HEK293 (cell line): ENCODE measurements at regions not wholly inside any gene's neighbourhood (a gene's known extent, or its start where the extent isn't known, plus 50 kb on each side); places are given as distances from the start of the nearest gene placed in this dataset.

Experiments used
- CTCF ChIA-PET: fragments of 350-600 bp; formaldehyde crosslinking; extraction: SDS; loops from one replicate; lab custom pipeline; 2021; ENCODE audit warnings: antibody characterized with exemption; lab: Yijun Ruan, JAX
- POLR2A ChIA-PET: fragments of 300-600 bp; formaldehyde crosslinking; extraction: SDS; loops from one replicate; lab custom pipeline; 2020; ENCODE audit warnings: antibody characterized with exemption, inconsistent platforms; lab: Yijun Ruan, JAX
- H3K27ac ChIP-seq: fragments of 200-500 bp; sonication (Bioruptor generic); 2 replicates; pipeline ENCODE4 v1.5.1; 2014; ENCODE audit warnings: low read depth, low read length, control low read depth, inconsistent platforms; ENCODE audit errors: extremely low read depth
- H3K36me3 ChIP-seq, 2 experiments: fragments of 200-500 bp in 1 of 2; sonication (Bioruptor generic) in 1 of 2; 1 replicate in 1 of 2; 2 replicates in 1 of 2; pipeline ENCODE4 v1.5.1; 2014 to 2017; ENCODE audit warnings: inconsistent platforms in 2 of 2, low read length in 2 of 2; ENCODE audit not compliant: control insufficient read depth in 2 of 2, insufficient read depth in 1 of 2
- H3K4me1 ChIP-seq: fragments of 200-500 bp; sonication (Bioruptor generic); 2 replicates; pipeline ENCODE4 v1.5.1; 2014; ENCODE audit warnings: mild to moderate bottlenecking, low read length, inconsistent platforms; ENCODE audit not compliant: control insufficient read depth, insufficient read depth
- H3K4me3 ChIP-seq: 2 replicates; pipeline ENCODE4 v1.5.1; 2011; ENCODE audit warnings: low read depth, mild to moderate bottlenecking, control low read depth, low read length, moderate library complexity
- H3K9me3 ChIP-seq: fragments of 200-500 bp; sonication (Bioruptor generic); 2 replicates; pipeline ENCODE4 v1.5.1; 2014; ENCODE audit warnings: low read depth, low read length, inconsistent platforms; ENCODE audit not compliant: control insufficient read depth, insufficient read depth
- BCL11A ChIP-seq: fragments of 450-650 bp; formaldehyde crosslinking; IDR thresholded peaks from 2 replicates; pipeline ENCODE4 v1.5.1; 2016; ENCODE audit warnings: low read depth, missing biosample characterization, missing genetic modification characterization
- MYNN ChIP-seq: fragments of 450-650 bp; formaldehyde crosslinking; IDR thresholded peaks from 2 replicates; pipeline ENCODE4 v1.5.1; 2016; ENCODE audit warnings: missing biosample characterization, missing genetic modification characterization, borderline replicate concordance
- RBAK ChIP-seq: fragments of 450-650 bp; formaldehyde crosslinking; IDR thresholded peaks from 2 replicates; pipeline ENCODE4 v1.5.1; 2016; ENCODE audit warnings: missing biosample characterization, missing genetic modification characterization
- SCRT2 ChIP-seq: fragments of 450-650 bp; formaldehyde crosslinking; IDR thresholded peaks from 2 replicates; pipeline ENCODE4 v1.5.1; 2016; ENCODE audit warnings: missing biosample characterization, missing genetic modification characterization
- SETDB1 ChIP-seq: IDR thresholded peaks from one replicate; pipeline ENCODE4 v1.6.1; 2017; ENCODE audit warnings: mild to moderate bottlenecking, low read length, moderate library complexity, mixed read lengths; ENCODE audit not compliant: insufficient read length
- YY1 ChIP-seq: fragments of 450-650 bp; formaldehyde crosslinking; IDR thresholded peaks from 2 replicates; pipeline ENCODE4 v1.5.1; 2018; ENCODE audit warnings: missing biosample characterization, missing genetic modification characterization
- ZBTB20 ChIP-seq: fragments of 450-650 bp; formaldehyde crosslinking; IDR thresholded peaks from 2 replicates; pipeline ENCODE4 v1.5.1; 2016; ENCODE audit warnings: missing biosample characterization, missing genetic modification characterization
- ZFP69B ChIP-seq: fragments of 450-650 bp; formaldehyde crosslinking; IDR thresholded peaks from 2 replicates; pipeline ENCODE4 v1.5.1; 2016; ENCODE audit warnings: missing biosample characterization, missing genetic modification characterization
- ZNF211 ChIP-seq: fragments of 450-650 bp; formaldehyde crosslinking; IDR thresholded peaks from 2 replicates; pipeline ENCODE4 v1.5.1; 2016; ENCODE audit warnings: low read depth, missing biosample characterization, missing genetic modification characterization
- ZNF274 ChIP-seq, 2 experiments: fragments of 200-500 bp in 1 of 2; fragments of 450-650 bp in 1 of 2; sonication (Bioruptor generic) in 1 of 2; formaldehyde crosslinking in 1 of 2; IDR thresholded peaks; 2 replicates each; pipeline versions ENCODE4 v1.5.1 to v1.6.1; 2014 to 2016; ENCODE audit warnings: borderline replicate concordance in 1 of 2, inconsistent platforms in 1 of 2, low read length in 1 of 2, missing biosample characterization in 1 of 2, missing genetic modification characterization in 1 of 2
- ZNF292 ChIP-seq: fragments of 450-650 bp; formaldehyde crosslinking; IDR thresholded peaks from 2 replicates; pipeline ENCODE4 v1.5.1; 2016; ENCODE audit warnings: low read depth, missing biosample characterization, missing genetic modification characterization, borderline replicate concordance
- ZNF394 ChIP-seq: fragments of 450-650 bp; formaldehyde crosslinking; IDR thresholded peaks from 2 replicates; pipeline ENCODE4 v1.5.1; 2016; ENCODE audit warnings: missing biosample characterization, missing genetic modification characterization, mild to moderate bottlenecking, moderate library complexity, borderline replicate concordance
- ZNF423 ChIP-seq: fragments of 450-650 bp; formaldehyde crosslinking; IDR thresholded peaks from 2 replicates; pipeline ENCODE4 v1.5.1; 2016; ENCODE audit warnings: missing biosample characterization, missing genetic modification characterization
- ZNF473 ChIP-seq: fragments of 450-650 bp; formaldehyde crosslinking; IDR thresholded peaks from 2 replicates; pipeline ENCODE4 v1.5.1; 2017; ENCODE audit warnings: missing biosample characterization, missing genetic modification characterization
- ZNF560 ChIP-seq: fragments of 450-650 bp; formaldehyde crosslinking; IDR thresholded peaks from 2 replicates; pipeline ENCODE4 v1.5.1; 2017; ENCODE audit warnings: missing biosample characterization, missing genetic modification characterization, borderline replicate concordance
- ZNF610 ChIP-seq: fragments of 450-650 bp; formaldehyde crosslinking; IDR thresholded peaks from 2 replicates; pipeline ENCODE4 v1.5.1; 2016; ENCODE audit warnings: missing biosample characterization, missing genetic modification characterization, borderline replicate concordance
- ZNF660 ChIP-seq: fragments of 450-650 bp; IDR thresholded peaks from 2 replicates; pipeline ENCODE4 v1.5.1; 2018; ENCODE audit warnings: missing biosample characterization, mild to moderate bottlenecking, missing genetic modification characterization
- ZNF701 ChIP-seq: fragments of 450-650 bp; formaldehyde crosslinking; IDR thresholded peaks from 2 replicates; pipeline ENCODE4 v1.5.1; 2016; ENCODE audit warnings: missing biosample characterization, missing genetic modification characterization
- ZXDB ChIP-seq: fragments of 450-650 bp; formaldehyde crosslinking; IDR thresholded peaks from 2 replicates; pipeline ENCODE4 v1.5.1; 2016; ENCODE audit warnings: missing biosample characterization, missing genetic modification characterization
- TF ChIP-seq, protein P1 (sequence below): fragments of 450-650 bp; formaldehyde crosslinking; IDR thresholded peaks from 2 replicates; pipeline ENCODE4 v1.5.1; 2016; ENCODE audit warnings: missing biosample characterization, missing genetic modification characterization
- TF ChIP-seq, protein P2 (sequence below): fragments of 450-650 bp; formaldehyde crosslinking; IDR thresholded peaks from 2 replicates; pipeline ENCODE4 v1.5.1; 2016; ENCODE audit warnings: missing biosample characterization, missing genetic modification characterization
- TF ChIP-seq, protein P3 (sequence below): fragments of 450-650 bp; formaldehyde crosslinking; IDR thresholded peaks from 2 replicates; pipeline ENCODE4; 2016; ENCODE audit warnings: missing biosample characterization, missing genetic modification characterization
- TF ChIP-seq, protein P4 (sequence below): fragments of 450-650 bp; formaldehyde crosslinking; IDR thresholded peaks from 2 replicates; pipeline ENCODE4 v1.5.1; 2016; ENCODE audit warnings: missing biosample characterization, missing genetic modification characterization

DNA sequence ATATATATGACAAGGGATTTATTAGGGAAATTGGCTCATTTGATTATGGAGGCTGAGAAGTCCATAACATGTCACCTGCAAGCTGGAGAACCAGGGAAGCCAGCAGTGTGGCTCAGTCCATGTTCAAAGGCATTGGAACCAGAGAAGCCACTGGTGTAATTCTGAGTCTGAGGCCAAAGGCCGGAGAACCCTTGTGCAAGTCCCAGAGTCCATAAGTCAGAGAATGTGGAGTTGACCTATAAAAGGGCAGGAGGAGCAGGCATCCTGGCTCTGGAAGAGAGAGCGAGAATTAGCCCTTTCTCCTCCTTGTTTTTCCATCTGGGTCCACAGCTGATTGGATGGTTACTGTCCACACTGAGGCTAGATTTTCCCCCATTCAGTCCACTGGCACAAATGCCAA, 319.8 kb downstream of the IGSF11 start (continued):
- TF ChIP-seq ZFP69B (tag by site-specific recombination): no peak
- TF ChIP-seq ZNF394: no peak
- no peak for TF ChIP-seq ZBTB20
- no peak for TF ChIP-seq RBAK (tag by site-specific recombination)

DNA sequence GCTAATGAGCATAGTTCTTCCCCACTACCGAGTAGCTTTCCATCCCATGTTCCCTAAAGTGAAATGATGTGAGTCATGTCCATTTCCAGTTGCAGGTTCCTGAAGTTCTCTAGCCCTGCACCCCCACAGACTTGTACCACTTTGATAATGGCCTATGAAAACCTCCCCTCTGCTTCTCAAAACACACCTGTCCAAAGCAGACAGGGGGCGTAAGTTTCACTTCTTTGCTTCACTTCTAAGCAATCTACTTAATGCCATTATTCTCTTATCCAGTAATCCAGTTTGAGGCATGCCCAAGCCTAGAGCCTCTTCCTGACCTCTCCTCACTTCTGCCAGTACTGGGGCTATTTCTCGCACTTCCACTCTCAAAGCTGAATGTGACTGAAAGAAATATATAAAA, 305.1 kb downstream of the IGSF11 start:
- no peaks in the 10 kb centered on the region for H3K9me3 ChIP-seq
- TF ChIP-seq ZNF560 (no peak), ZNF660 (tag by site-specific recombination) (no peak), YY1 (tag by site-specific recombination) (no peak), ZXDB (no peak), ZNF473 (tag by site-specific recombination) (no peak), MYNN (tag by site-specific recombination) (no peak), ZNF211 (no peak), ZNF423 (tag by site-specific recombination) (no peak), ZNF701 (tag by site-specific recombination) (no peak), BCL11A (no peak)
- TF ChIP-seq, protein P1, sequence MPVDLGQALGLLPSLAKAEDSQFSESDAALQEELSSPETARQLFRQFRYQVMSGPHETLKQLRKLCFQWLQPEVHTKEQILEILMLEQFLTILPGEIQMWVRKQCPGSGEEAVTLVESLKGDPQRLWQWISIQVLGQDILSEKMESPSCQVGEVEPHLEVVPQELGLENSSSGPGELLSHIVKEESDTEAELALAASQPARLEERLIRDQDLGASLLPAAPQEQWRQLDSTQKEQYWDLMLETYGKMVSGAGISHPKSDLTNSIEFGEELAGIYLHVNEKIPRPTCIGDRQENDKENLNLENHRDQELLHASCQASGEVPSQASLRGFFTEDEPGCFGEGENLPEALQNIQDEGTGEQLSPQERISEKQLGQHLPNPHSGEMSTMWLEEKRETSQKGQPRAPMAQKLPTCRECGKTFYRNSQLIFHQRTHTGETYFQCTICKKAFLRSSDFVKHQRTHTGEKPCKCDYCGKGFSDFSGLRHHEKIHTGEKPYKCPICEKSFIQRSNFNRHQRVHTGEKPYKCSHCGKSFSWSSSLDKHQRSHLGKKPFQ (tag by site-specific recombination): no peak
- TF ChIP-seq, protein P2, sequence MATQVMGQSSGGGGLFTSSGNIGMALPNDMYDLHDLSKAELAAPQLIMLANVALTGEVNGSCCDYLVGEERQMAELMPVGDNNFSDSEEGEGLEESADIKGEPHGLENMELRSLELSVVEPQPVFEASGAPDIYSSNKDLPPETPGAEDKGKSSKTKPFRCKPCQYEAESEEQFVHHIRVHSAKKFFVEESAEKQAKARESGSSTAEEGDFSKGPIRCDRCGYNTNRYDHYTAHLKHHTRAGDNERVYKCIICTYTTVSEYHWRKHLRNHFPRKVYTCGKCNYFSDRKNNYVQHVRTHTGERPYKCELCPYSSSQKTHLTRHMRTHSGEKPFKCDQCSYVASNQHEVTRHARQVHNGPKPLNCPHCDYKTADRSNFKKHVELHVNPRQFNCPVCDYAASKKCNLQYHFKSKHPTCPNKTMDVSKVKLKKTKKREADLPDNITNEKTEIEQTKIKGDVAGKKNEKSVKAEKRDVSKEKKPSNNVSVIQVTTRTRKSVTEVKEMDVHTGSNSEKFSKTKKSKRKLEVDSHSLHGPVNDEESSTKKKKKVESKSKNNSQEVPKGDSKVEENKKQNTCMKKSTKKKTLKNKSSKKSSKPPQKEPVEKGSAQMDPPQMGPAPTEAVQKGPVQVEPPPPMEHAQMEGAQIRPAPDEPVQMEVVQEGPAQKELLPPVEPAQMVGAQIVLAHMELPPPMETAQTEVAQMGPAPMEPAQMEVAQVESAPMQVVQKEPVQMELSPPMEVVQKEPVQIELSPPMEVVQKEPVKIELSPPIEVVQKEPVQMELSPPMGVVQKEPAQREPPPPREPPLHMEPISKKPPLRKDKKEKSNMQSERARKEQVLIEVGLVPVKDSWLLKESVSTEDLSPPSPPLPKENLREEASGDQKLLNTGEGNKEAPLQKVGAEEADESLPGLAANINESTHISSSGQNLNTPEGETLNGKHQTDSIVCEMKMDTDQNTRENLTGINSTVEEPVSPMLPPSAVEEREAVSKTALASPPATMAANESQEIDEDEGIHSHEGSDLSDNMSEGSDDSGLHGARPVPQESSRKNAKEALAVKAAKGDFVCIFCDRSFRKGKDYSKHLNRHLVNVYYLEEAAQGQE (tag by site-specific recombination): no peak
- TF ChIP-seq, protein P3, sequence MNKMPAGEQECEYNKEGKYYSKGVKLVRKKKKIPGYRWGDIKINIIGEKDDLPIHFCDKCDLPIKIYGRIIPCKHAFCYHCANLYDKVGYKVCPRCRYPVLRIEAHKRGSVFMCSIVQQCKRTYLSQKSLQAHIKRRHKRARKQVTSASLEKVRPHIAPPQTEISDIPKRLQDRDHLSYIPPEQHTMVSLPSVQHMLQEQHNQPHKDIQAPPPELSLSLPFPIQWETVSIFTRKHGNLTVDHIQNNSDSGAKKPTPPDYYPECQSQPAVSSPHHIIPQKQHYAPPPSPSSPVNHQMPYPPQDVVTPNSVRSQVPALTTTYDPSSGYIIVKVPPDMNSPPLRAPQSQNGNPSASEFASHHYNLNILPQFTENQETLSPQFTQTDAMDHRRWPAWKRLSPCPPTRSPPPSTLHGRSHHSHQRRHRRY (tag by site-specific recombination): no peak
- POLR2A ChIA-PET: no interaction called here
- no peaks in the 10 kb centered on the region for H3K4me1 ChIP-seq
- no peaks in the 10 kb centered on the region for H3K36me3 ChIP-seq
- no peak overlapping the region for H3K4me3 ChIP-seq
- CTCF ChIA-PET: interaction anchor here (0.6 to 0.9 kb wide), 3 partner anchors 88 to 1299 kb away, joined by 3 to 4 read pairs (median 3); no protein-coding TSS in a partner anchor
- H3K27ac ChIP-seq: no peak overlapping the region

DNA sequence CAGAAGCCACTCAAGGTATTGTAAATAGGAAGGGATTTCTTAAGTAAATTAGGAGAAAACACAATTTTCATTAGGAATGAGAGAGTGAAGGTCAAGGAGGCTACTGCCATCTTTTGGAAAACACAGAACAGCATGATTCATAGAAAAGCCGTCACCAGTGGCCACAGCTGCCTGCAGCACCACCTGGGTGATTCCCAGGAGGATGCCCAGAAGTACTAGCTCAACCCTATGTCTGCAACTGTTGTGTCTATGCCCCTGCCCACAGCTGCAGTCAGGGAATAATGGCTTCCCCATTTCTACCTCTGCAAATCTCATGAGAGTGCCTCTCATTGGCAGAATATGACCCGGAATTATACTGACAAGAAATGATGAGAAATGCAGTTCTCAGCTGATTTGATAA, 300.0 kb downstream of the IGSF11 start:
- no peak overlapping the region for H3K4me3 ChIP-seq
- no peak for TF ChIP-seq SCRT2 (tag by site-specific recombination)
- no peak for TF ChIP-seq SETDB1
- TF ChIP-seq, protein P4, sequence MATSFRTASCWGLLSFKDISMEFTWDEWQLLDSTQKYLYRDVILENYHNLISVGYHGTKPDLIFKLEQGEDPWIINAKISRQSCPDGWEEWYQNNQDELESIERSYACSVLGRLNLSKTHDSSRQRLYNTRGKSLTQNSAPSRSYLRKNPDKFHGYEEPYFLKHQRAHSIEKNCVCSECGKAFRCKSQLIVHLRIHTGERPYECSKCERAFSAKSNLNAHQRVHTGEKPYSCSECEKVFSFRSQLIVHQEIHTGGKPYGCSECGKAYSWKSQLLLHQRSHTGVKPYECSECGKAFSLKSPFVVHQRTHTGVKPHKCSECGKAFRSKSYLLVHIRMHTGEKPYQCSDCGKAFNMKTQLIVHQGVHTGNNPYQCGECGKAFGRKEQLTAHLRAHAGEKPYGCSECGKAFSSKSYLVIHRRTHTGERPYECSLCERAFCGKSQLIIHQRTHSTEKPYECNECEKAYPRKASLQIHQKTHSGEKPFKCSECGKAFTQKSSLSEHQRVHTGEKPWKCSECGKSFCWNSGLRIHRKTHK (tag by site-specific recombination): no peak
- TF ChIP-seq ZNF292: no peak
- TF ChIP-seq ZNF274 (IDR thresholded peaks at IDR 0.05; ENCODE audit: low read length): no peak
- no peak for TF ChIP-seq ZNF274 (tag by site-specific recombination; IDR thresholded peaks at IDR 0.05; ENCODE audit: borderline replicate concordance)
- TF ChIP-seq ZNF610 (tag by site-specific recombination): no peak
- TF ChIP-seq, all 188 proteins: peak for 0
- POLR2A ChIA-PET: no interaction called here
- Histone ChIP-seq H3K4me1 (no peaks in the 10 kb centered on the region), H3K9me3 (no peaks in the 10 kb centered on the region), H3K27ac (no peak overlapping the region), H3K36me3 (no peaks in the 10 kb centered on the region)
- CTCF ChIA-PET: no interaction called here
